ENCODE measurements at regions not wholly inside any gene's neighbourhood (a gene's known extent, or its start where the extent isn't known, plus 50 kb on each side); places are given as distances from the start of the nearest gene placed in this dataset.

GRCh38 chr18:10306779-10307178, 147.7 kb upstream of the APCDD1 start:
- Histone ChIP-seq H3K79me2 (ENCODE audit: insufficient read depth, low read length) (no peaks in the 10 kb centered on the region), H3K27me3 (ENCODE audit: insufficient read depth, low read length) (no peaks in the 10 kb centered on the region), H3K4me2 (ENCODE audit: low read length) (no peak overlapping the region), H3K4me3 (ENCODE audit: insufficient read depth, low read depth, low read length) (no peak overlapping the region), H3K4me1 (ENCODE audit: insufficient read depth, low read length) (peaks cover 4% of the 10 kb centered on the region), H4K20me1 (ENCODE audit: insufficient read depth, low read length) (no peaks in the 10 kb centered on the region), H3K9ac (ENCODE audit: low read length) (no peak overlapping the region), H2AFZ (ENCODE audit: low read depth, low read length) (no peak overlapping the region), H3K36me3 (ENCODE audit: insufficient read depth, low read length) (no peaks in the 10 kb centered on the region), H3K27ac (ENCODE audit: low read depth, low read length) (no peak overlapping the region), H3K9me3 (ENCODE audit: insufficient read depth, low read depth, low read length) (no peaks in the 10 kb centered on the region)
- Mint-ChIP-seq H3K36me3 (ENCODE audit: low read depth, unreplicated experiment) (no peaks in the 10 kb centered on the region), H3K4me1 (ENCODE audit: low read depth, unreplicated experiment) (peaks cover 4% of the 10 kb centered on the region), H3K4me3 (ENCODE audit: unreplicated experiment) (no peak overlapping the region), H3K27me3 (ENCODE audit: low read depth, unreplicated experiment) (peaks cover 21% of the 10 kb centered on the region), H3K27ac (ENCODE audit: unreplicated experiment) (no peak overlapping the region), H3K9me3 (ENCODE audit: unreplicated experiment) (peaks cover 4% of the 10 kb centered on the region)
- TF ChIP-seq, protein P1, sequence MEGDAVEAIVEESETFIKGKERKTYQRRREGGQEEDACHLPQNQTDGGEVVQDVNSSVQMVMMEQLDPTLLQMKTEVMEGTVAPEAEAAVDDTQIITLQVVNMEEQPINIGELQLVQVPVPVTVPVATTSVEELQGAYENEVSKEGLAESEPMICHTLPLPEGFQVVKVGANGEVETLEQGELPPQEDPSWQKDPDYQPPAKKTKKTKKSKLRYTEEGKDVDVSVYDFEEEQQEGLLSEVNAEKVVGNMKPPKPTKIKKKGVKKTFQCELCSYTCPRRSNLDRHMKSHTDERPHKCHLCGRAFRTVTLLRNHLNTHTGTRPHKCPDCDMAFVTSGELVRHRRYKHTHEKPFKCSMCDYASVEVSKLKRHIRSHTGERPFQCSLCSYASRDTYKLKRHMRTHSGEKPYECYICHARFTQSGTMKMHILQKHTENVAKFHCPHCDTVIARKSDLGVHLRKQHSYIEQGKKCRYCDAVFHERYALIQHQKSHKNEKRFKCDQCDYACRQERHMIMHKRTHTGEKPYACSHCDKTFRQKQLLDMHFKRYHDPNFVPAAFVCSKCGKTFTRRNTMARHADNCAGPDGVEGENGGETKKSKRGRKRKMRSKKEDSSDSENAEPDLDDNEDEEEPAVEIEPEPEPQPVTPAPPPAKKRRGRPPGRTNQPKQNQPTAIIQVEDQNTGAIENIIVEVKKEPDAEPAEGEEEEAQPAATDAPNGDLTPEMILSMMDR (IDR thresholded peaks at IDR 0.05; ENCODE audit: insufficient read depth, low read depth, low read length): no peak
- TF ChIP-seq EZH2 (IDR thresholded peaks at IDR 0.05; ENCODE audit: insufficient read depth, low read length): no peak
- DNase-seq (ENCODE audit: low read depth) (no peak), FAIRE-seq (no peak)

DNA sequence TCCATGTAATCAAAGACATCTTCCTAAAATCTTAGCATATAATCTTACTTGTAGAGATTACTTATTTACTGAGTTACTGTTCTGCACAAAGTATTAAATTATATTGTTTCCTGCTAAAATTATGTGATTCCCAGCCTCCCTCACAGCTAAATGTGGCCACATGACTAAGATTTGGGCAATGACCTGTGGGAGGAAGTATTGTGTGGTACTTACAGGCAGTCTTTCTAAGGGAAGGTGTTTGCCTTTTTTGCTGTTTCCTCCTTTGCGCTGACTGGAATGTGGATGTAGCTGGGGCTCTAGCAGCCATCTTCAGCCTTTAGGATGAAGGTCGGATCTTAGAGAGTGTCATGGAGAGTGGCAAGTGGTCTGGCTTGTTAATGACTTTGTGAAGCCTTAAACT, 146.3 kb upstream of the APCDD1 start:
- no peaks in the 10 kb centered on the region for H3K27me3 ChIP-seq (ENCODE audit: insufficient read depth, low read length)
- TF ChIP-seq EZH2 (IDR thresholded peaks at IDR 0.05; ENCODE audit: insufficient read depth, low read length): no peak
- TF ChIP-seq, protein P1 (IDR thresholded peaks at IDR 0.05; ENCODE audit: insufficient read depth, low read depth, low read length): no peak
- no peak overlapping the region for H3K9ac ChIP-seq (ENCODE audit: low read length)
- no peaks in the 10 kb centered on the region for H3K9me3 ChIP-seq (ENCODE audit: insufficient read depth, low read depth, low read length)
- H3K79me2 ChIP-seq (ENCODE audit: insufficient read depth, low read length): no peaks in the 10 kb centered on the region
- Mint-ChIP-seq H3K27ac (ENCODE audit: unreplicated experiment) (no peak overlapping the region), H3K4me3 (ENCODE audit: unreplicated experiment) (no peak overlapping the region), H3K9me3 (ENCODE audit: unreplicated experiment) (peaks cover 4% of the 10 kb centered on the region), H3K36me3 (ENCODE audit: low read depth, unreplicated experiment) (no peaks in the 10 kb centered on the region), H3K4me1 (ENCODE audit: low read depth, unreplicated experiment) (peaks cover 9% of the 10 kb centered on the region), H3K27me3 (ENCODE audit: low read depth, unreplicated experiment) (peaks cover 14% of the 10 kb centered on the region)
- no peaks in the 10 kb centered on the region for H4K20me1 ChIP-seq (ENCODE audit: insufficient read depth, low read length)
- no peak overlapping the region for H3K4me2 ChIP-seq (ENCODE audit: low read length)
- H3K36me3 ChIP-seq (ENCODE audit: insufficient read depth, low read length): no peaks in the 10 kb centered on the region
- no peak for DNase-seq (ENCODE audit: low read depth)
- no peak overlapping the region for H2AFZ ChIP-seq (ENCODE audit: low read depth, low read length)
- peaks cover 4% of the 10 kb centered on the region for H3K4me1 ChIP-seq (ENCODE audit: insufficient read depth, low read length)
- H3K27ac ChIP-seq (ENCODE audit: low read depth, low read length): no peak overlapping the region
- FAIRE-seq: no peak
- H3K4me3 ChIP-seq (ENCODE audit: insufficient read depth, low read depth, low read length): no peak overlapping the region

DNA sequence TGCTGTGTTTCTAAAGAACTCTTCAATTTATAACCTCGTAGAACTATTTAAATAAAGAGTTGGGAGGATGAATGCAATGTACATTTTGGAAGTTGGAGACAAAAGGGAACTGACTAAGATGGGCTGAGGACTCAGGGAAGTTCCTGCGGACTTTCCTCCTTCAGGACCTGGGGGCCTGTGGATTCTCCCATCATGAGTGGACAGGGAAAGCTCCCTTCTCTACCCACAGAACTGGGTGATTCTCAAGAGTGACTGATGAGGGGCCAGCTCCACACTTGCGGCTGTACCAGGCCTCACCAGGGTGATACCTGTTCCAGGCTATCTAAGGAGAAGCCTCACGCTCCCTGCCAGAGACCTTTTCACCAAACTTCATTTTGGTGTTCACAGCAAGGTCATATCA, 143.8 kb upstream of the APCDD1 start:
- FAIRE-seq (no peak), DNase-seq (ENCODE audit: low read depth) (no peak)
- H3K27ac ChIP-seq (ENCODE audit: low read depth, low read length): no peak overlapping the region
- H3K4me1 Mint-ChIP-seq (ENCODE audit: low read depth, unreplicated experiment): peaks cover 7% of the 10 kb centered on the region
- no peak overlapping the region for H3K4me3 Mint-ChIP-seq (ENCODE audit: unreplicated experiment)
- no peaks in the 10 kb centered on the region for H3K79me2 ChIP-seq (ENCODE audit: insufficient read depth, low read length)
- peaks cover 6% of the 10 kb centered on the region for H3K27me3 Mint-ChIP-seq (ENCODE audit: low read depth, unreplicated experiment)
- no peak overlapping the region for H3K4me2 ChIP-seq (ENCODE audit: low read length)
- TF ChIP-seq EZH2 (IDR thresholded peaks at IDR 0.05; ENCODE audit: insufficient read depth, low read length): no peak
- TF ChIP-seq, protein P1 (IDR thresholded peaks at IDR 0.05; ENCODE audit: insufficient read depth, low read depth, low read length): no peak
- H3K36me3 ChIP-seq (ENCODE audit: insufficient read depth, low read length): no peaks in the 10 kb centered on the region
- H3K9me3 ChIP-seq (ENCODE audit: insufficient read depth, low read depth, low read length): no peaks in the 10 kb centered on the region
- H4K20me1 ChIP-seq (ENCODE audit: insufficient read depth, low read length): no peaks in the 10 kb centered on the region
- no peaks in the 10 kb centered on the region for H3K4me1 ChIP-seq (ENCODE audit: insufficient read depth, low read length)
- H3K9ac ChIP-seq (ENCODE audit: low read length): no peak overlapping the region
- no peaks in the 10 kb centered on the region for H3K27me3 ChIP-seq (ENCODE audit: insufficient read depth, low read length)
- no peak overlapping the region for H3K4me3 ChIP-seq (ENCODE audit: insufficient read depth, low read depth, low read length)
- no peaks in the 10 kb centered on the region for H3K9me3 Mint-ChIP-seq (ENCODE audit: unreplicated experiment)
- H3K36me3 Mint-ChIP-seq (ENCODE audit: low read depth, unreplicated experiment): no peaks in the 10 kb centered on the region
- H2AFZ ChIP-seq (ENCODE audit: low read depth, low read length): no peak overlapping the region
- no peak overlapping the region for H3K27ac Mint-ChIP-seq (ENCODE audit: unreplicated experiment)

Data from astrocyte (in vitro differentiated cells and primary cell).